ENCODE measurements at regions not wholly inside any gene's neighbourhood (a gene's known extent, or its start where the extent isn't known, plus 50 kb on each side); places are given as distances from the start of the nearest gene placed in this dataset.

DNA sequence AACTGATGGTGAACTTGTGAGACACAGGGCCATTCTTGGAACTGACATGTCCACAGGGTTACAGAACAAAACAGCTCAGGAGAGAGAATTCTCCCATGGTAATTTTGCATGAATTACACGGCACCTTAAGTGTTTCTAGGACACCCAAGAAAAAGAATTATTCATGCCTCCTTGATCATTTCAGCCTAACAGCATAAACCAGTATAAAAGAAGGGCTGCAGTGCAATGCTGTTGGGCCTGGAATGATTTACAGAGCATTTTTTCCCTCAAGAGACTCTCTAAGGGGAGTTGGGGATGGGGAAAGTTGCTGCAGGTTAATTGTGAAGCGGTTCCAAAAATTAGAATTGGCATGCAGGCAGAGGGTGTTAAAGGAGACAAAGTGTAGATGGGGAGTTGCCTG lies 136.4 kb upstream of the FBXL7 start:
- TF ChIP-seq, protein P1, sequence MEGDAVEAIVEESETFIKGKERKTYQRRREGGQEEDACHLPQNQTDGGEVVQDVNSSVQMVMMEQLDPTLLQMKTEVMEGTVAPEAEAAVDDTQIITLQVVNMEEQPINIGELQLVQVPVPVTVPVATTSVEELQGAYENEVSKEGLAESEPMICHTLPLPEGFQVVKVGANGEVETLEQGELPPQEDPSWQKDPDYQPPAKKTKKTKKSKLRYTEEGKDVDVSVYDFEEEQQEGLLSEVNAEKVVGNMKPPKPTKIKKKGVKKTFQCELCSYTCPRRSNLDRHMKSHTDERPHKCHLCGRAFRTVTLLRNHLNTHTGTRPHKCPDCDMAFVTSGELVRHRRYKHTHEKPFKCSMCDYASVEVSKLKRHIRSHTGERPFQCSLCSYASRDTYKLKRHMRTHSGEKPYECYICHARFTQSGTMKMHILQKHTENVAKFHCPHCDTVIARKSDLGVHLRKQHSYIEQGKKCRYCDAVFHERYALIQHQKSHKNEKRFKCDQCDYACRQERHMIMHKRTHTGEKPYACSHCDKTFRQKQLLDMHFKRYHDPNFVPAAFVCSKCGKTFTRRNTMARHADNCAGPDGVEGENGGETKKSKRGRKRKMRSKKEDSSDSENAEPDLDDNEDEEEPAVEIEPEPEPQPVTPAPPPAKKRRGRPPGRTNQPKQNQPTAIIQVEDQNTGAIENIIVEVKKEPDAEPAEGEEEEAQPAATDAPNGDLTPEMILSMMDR (IDR thresholded peaks at IDR 0.05; ENCODE audit: insufficient read depth, low read depth, low read length): no peak
- TF ChIP-seq EZH2 (IDR thresholded peaks at IDR 0.05; ENCODE audit: insufficient read depth, low read length): no peak

Measured in astrocyte (in vitro differentiated cells and primary cell).